ENCODE measurements at regions not wholly inside any gene's neighbourhood (a gene's known extent, or its start where the extent isn't known, plus 50 kb on each side); places are given as distances from the start of the nearest gene placed in this dataset.

DNA sequence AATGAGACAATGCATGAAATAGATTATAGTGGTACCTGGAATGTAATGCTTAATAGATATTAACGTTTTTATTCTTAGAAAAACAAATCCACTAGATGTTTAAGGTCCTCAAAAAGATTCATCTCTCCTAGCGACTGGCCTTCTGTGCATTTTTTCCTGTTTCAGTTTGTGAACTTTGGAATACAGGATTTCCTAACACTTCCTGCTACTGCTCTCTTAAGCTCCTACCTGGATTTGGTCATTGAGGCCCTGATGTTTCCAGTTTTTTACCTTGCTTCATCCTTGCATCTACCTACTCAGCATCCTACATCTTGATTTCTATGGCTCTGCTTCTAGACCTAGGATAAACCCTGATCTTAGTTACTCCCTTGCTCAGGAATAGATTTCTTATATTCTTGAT is 188.4 kb downstream of the ABCC12 start:
- DNase-seq: no peak

DNA sequence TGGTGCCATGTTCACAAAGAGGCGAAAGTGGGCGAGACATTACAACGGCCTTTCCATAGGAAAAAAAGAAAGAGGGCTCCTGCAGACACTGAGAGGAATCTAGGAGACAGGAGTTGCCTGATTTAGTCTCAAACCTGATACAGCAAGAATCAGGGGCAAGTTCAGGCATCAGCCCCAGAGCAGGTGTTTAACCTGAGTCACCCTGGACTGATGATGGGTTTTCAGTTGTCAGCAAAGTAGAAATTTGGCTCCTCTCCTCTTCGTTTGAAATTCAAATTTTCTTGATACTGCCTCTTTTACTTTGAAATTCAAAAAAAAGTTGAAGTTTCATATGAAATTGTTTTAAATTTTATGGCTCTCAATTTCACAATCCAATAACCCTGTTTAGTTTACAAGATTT is 189.5 kb downstream of the ABCC12 start:
- DNase-seq: no peak

GRCh38 chr16:47965439-47965838 is 190.4 kb downstream of the ABCC12 start:
- no peak for DNase-seq

- DNase-seq: no peak
Observed at GRCh38 chr16:47958726-47959125, 197.1 kb downstream of the ABCC12 start.

DNA sequence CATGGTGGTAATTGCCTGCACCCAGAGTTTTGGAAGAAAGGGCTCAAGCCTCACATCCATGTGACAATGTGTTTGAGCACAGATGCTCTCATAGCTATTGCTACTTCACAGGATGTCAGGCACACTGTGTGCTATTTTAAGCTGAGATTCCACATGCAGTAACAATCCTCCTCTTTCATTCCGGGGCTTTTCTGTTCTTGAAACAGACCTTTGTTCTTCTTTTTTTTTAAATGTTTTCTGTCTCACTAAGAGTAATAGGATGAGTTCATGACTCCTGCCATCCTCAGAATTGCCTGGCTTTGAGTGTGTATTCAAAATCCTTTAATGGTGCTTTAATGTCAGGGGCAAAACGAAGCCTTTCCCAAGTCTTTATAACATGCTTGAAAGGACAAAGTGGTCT is 198.9 kb downstream of the ABCC12 start:
- no peak for DNase-seq

DNA sequence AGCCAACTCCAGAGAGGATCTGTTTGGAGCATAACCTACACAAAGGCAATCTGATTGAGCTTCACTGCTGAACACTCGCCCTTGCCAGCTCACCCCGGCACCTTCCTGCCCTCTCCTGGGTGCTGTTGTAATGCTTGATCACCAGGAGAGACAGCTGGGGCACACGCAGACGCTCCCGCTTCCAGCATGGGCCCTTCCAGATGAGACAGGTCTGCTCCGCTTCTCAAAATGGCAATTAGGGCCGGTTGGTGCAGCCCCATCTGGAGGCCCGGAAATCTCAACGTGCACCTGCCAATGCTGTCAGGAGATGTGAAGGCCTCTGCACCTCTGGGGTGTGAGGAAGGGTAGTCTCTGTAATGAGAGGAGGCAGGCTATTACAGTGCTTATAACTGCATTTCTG is 206.1 kb downstream of the ABCC12 start:
- DNase-seq: no peak

DNA sequence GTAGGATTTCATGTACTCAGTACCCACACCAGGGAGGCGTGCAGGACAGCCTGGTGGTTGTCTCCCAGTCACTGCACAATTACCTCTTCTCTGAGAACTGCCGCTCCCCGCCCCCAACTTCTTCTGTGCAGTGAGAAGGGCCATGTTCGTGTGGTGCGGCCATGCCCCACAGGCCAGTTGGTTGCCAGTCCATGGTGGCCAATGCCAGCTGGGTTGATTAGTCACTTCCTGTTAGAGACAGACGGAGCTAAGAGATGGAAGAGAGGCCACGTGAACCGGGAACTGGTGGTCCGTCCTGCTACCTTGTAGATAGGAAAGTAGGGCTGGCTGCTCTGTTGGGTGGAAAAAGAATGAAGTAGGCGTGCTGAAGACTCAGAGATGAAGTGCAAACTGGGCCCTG is 206.5 kb downstream of the ABCC12 start:
- DNase-seq: no peak

GRCh38 chr16:47947723-47948122 is 208.1 kb downstream of the ABCC12 start:
- DNase-seq: no peak

DNA sequence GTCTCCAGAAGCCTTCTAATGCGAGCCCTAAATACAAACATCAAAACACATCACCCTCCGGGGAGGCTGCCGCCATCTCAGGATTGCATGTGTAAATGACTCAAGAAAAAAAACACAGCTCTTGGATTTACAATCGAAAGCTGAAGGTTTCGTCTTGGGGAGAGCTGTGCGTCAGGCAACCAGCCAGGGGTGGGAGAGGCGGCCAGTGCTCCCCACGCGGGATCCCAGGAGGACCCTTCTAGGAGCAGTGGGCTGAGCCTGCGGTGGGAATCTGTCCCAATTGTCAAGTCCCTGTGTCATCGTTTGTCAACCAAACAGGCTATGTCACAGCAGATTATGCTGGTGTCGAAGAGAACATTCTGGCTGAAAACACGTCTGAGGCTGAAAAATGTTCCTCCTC is 209.7 kb downstream of the ABCC12 start:
- no peak for DNase-seq

DNA sequence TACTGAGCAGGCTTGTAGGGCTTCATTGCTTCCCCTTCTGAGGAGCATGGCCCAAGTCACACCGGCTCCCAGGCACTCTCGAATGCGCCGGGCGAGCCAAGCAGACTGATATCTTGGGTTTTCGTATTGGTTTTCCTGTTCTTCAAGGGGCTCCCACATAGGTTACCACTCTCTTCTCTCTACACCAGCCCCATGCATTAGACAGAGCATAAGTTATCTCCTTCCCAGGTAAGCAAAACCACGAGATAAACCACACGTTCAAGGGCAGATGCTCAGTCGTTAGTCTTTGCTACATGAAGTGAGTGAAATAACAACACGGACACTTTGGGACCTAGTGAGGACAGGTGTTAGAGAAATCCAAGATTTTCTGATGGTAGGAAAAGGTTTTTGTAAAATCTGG is 211.2 kb downstream of the ABCC12 start:
- no peak for DNase-seq

DNA sequence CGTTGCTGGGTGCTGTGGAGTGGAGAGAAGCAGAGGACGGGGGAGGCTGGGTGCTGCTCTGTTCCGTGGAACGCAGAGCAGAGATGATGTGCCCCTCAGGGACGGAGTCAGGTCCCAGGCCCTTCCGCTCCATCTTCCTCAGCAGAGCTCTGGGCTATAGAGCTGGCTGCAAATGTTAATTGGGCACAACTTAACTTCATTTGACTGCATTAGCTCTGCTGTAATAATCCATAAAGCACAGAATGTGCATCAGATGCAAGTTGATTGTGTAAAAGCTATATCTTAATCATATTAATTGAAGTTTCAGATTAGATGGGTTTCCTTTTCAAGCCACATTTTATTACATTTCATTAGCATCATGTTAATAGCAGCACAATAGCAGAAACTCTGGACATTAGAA is 212.6 kb downstream of the ABCC12 start:
- no peak for DNase-seq

DNA sequence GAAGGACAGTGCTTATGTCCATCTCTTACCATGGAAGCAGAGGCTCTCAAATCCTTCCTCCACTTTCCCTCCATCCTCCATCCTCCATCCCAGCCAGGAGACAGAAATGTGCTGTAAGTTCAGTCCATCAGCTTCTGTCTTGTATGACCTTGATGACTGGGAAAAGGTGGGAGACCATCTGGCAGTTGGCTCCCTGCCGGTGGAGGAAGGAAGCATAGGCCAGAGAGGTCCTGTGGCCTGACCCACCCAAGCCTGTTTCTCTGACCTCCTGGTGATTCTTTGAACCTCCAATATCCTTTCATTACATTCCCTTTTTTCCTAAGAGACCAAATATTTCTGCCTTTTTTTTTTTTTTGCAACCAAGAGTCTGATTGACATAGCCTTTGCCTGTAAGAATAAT is 215.3 kb downstream of the ABCC12 start:
- no peak for DNase-seq

GRCh38 chr16:47939680-47940079 is 216.1 kb downstream of the ABCC12 start:
- DNase-seq: no peak

DNA sequence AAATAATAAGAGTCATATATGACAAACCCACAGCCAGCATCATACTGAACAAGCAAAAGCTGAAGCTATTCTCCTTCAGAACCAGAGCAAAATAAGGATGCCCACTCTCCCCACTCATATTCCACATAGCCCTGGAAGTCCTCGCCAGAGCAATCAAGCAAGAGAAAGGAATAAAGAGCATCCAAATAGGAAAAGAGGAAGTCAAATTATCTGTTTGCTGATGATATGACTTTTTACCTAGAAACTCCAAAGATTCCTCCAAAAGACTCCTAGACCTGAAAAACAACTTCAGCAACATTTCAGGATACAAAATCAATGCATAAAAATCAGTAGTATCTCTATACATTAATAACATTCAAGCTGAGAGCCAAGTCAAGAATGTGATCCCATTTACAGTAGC is 217.5 kb downstream of the ABCC12 start:
- no peak for DNase-seq

GRCh38 chr16:47928008-47928407 is 227.8 kb downstream of the ABCC12 start:
- no peak for DNase-seq

DNA sequence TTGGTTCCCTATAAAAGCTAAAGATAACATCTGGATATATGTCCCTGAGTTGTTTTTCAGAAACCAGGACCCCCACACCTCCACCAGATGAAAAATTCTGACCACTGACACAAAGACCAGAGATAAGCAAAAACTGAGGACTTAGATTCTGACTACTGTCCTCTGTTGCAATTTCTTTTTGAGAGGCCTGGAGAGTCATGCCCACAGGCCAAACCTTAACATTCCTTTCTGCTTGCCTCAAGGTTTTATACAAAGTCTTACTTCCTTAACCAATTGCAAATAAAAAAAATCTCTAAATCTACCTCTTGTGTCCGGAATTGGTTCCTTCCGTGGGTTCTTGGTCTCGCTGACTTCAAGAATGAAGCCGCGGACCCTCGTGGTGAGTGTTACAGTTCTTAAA is 228.5 kb downstream of the ABCC12 start:
- DNase-seq: no peak

DNA sequence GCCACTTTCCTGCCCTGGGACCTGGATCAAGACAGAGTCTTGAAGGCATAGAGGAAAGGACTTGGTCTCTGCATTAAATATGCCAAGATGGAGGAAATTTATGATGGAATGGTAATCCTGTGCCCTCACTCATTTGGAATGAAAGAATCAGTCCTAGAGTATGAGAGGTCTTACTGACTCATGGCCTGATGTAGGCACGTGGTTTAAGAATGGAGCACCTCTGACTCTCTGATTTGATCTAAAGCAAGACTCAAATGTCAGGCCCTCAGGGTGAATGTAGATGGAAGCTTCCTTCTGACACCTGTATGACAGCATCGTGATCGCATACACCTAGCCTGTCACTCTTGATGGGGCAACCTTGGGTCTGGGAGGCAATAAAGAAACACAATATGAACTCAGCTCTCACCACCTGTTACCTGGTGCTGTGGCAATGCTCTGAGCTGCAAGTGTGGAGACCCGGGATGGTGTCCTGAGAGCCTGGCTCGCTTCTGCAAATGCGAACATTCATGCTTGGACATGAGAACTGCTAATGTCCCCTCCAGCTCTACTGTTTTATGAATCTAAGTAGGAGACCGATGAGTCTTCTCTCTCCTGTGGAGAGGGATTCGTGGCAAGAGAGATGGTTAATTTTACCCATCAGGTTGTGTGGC is 229.9 kb downstream of the ABCC12 start:
- no peak for DNase-seq

DNA sequence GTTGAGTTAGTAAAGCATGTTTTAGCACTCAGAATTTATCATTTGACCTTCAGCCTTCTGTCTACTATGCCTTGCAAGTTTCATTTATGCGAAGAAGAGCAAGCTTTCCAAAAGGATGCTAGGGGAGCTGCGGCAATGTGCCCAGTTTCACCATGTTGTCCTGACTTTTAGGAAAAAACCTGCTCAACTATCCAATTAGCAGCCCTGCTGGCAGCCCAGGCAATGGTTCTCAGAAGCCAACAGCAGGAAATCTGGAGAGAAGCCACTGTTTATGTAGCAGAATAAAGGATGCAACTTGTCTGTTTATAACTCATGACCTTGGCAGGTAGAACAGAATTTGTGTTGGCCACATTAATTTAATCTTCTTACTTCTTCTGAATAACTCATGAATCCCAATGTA is 230.8 kb downstream of the ABCC12 start:
- DNase-seq: no peak

DNA sequence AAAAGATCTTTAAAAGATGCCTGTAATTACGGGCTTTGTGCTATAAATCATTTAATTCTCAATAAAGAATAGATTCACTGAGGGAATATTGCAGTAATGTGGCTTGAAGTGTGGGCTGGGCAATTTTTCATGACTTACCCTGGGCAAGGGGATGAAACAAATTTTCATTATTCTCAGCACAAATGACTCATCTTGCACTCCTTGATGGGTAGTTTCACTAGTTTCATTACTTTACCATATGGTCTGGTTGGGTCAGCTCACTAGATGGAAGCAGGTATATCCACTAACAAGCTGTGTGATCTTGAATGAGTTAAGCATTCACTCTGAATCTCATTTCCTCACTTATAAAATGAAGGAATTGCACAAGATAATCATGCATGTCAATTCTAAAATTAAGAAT is 234.3 kb downstream of the ABCC12 start:
- DNase-seq: no peak

DNA sequence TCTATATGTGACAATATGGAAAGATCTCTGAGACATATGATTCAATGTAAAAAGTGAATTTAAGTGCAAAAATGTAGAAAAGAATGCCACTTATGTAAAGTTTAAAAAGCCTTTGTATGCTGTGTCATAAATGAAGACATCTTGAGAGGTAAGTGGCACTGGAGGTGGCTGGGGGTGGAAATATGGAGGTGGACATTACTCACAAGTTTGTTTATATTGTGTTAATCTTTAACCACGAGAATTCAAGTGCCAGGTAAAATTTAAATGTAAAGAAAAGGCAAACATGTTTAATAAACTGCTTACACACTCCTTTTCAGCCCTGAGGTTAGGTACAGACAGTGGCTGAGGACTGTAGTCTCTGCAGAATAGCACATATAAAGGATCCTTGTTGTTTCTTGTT is 235.1 kb downstream of the ABCC12 start:
- no peak for DNase-seq

DNA sequence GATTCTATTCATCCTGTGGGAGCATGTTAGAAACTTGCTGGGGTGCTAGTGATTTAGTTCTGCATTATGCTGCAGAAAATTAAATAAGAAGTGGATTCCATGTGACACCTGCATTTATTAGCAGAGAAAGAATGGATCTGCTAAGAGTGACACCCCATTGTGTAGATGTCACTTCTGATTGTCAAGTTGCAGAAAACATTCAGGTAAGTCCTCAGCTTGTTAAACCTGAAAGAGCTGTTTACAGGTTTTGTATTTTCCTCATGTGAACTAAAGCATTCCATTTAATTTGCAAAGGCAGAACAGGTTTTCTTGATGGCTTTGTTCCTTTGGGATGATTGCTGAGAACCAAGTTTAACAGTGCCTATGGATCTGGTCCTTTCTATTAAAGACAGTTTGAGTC is 238.7 kb downstream of the ABCC12 start:
- DNase-seq: no peak

GRCh38 chr16:47916266-47916665 is 239.5 kb downstream of the ABCC12 start:
- DNase-seq: no peak

DNA sequence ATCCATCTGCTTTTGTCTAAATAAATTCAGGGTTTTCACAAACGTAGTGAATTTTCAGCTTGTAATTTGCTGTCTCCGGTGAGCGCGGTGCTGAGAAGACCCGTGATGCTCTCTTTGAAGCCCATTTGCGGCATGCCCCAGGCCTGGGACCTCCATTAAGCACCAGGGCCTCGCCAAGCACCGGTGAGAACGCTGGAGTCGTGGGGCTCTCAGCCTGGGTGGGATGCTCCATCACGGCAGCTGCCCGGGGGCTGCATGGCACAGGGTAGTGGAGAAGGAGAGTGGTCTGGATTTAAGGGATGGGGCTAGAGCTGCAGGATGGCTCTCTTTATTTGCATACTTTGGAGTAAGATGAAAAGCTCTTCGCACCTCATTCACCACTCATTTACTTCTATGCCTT is 248.7 kb downstream of the ABCC12 start:
- DNase-seq: no peak

DNA sequence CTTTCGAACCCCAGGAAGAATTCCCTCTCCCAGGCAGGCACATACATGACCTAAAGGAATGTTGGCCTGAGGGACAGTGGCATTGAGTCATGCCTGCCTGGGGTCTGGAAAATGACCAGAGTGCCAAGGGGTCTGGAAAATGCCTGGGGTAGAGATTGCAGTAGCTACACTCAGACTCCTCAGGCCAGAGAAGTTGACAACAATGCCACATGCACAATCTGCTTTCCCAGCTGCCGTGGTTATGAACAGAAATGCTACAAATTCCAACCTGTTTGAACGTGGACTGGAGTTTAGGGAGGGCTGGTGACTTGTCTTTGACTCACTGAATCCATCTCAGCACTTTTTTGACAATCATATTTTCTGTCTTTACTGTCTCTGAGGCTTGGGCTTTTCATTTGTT is 250.0 kb downstream of the ABCC12 start:
- no peak for DNase-seq

GRCh38 chr16:47904691-47905090 is 251.1 kb downstream of the ABCC12 start:
- no peak for DNase-seq

- no peak for DNase-seq
Observed at GRCh38 chr16:47903470-47903869, 252.3 kb downstream of the ABCC12 start.
